ENCODE measurements at regions not wholly inside any gene's neighbourhood (a gene's known extent, or its start where the extent isn't known, plus 50 kb on each side); places are given as distances from the start of the nearest gene placed in this dataset.

DNA sequence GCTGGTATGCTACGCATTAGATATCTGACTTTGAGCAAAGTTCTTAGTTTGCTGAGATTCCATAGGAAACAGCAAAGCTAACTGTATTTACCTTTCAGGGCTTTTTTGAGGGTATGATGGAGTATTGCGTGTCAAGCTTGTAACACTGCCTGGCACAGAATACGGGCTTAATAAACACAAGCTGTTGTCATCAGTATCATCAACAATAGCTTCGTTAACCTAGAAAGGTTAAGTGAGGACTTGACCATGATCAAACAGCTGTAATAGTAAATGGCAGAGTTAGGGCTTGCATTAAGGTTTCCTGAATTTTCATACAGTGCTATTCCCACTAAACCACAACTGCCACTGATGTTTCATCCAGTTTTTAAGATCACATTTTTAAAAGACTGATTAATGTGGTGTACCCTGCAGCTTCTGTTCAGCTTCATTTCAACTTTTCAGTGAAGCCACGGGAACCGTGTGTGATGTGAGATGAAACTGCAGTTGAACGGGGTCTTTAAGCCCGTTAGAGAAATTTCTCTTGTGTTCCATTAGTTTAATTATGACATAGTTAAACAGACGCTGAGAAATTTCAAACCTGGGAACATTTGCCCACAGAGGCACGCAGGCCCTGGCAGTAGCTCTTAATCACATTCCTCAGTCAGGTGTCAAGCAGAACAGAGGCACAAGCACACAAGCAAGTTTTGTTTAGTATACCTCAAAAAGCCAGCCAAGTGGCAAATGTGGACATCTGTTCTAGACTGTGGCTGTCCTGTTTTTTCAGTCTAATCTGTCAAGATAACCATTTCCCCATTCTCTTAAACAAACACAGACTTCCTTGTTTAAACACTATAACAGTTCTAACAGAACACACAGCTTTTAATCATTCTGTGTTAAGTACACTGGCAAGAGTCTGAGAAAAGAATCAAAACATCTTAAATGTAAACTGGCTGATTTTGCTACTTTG, 147.1 kb downstream of the ZNF608 start:
- in situ Hi-C loops (cut with MboI; ENCODE audit: low pct_unique_long_range_greater_than_20kb in 2 of 9, low sequenced_read_pairs in 9 of 9, unreplicated experiment in 9 of 9) = no loop called here
- H3K4me3 ChIP-seq = no peak overlapping the region
- WGBS, 10 experiments = 19 to 81% (median 53%) methylated on average over 3 to 10 of the region's 10 CpGs
- H3K27ac ChIP-seq = no peak overlapping the region
- peaks cover 22 to 23% of the 10 kb centered on the region in 2 donors for H3K4me1 ChIP-seq (replicated peaks in 1 of 2)
- ATAC-seq (replicated peaks in 6 of 8) = peak in 6 of 8 experiments; percentile 67 to 87 (median 71)

DNA sequence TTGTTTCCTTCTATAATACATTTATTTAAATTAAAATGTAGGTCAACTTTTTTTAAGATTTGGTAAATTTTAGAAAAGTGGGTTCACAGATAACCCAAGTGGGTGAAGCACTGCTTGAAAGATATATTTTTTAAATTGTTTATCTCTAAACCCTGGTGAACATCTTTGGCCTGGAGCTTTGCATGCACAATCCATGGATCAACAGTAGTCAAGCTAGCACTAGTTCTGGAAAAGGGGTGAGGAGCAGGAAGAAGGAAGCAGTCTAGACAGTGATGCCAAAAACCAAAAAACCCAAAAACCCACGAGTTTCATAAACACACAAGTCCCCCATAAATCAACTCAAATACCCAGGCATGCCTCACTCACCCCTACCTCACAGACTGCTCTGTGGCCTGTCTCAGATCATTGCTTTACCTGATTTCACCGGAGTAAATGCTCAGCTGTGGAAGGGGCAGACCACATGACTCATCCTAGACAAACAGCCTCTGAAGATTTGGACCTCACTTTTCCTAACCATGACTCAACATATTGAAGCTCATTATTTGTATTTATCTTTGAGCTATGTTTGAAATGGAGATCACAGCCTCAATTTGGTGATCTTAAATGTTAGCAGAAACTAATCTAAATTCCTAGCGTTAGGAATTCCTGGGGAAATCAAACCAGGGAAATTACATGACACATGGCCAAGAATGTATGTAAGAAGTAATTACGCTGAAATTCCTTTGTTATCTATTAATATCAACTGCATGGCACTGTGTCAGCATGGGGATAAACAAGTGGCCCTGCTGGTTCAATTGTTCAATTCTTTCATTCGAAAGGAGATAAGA, 149.6 kb downstream of the ZNF608 start:
- no peak overlapping the region for H3K4me3 ChIP-seq
- no peak overlapping the region for H3K27ac ChIP-seq
- in situ Hi-C loops (cut with MboI; ENCODE audit: low pct_unique_long_range_greater_than_20kb in 2 of 9, low sequenced_read_pairs in 9 of 9, unreplicated experiment in 9 of 9) = no loop called here
- ATAC-seq (replicated peaks in 6 of 8) = peak in 6 of 8 experiments; percentile 5 to 84 (median 76)
- peaks cover 18 to 19% of the 10 kb centered on the region in 2 donors for H3K4me1 ChIP-seq (replicated peaks in 1 of 2)
- WGBS, 10 experiments = 38 to 100% (median 74%) methylated on average over 1 to 5 of the region's 5 CpGs

DNA sequence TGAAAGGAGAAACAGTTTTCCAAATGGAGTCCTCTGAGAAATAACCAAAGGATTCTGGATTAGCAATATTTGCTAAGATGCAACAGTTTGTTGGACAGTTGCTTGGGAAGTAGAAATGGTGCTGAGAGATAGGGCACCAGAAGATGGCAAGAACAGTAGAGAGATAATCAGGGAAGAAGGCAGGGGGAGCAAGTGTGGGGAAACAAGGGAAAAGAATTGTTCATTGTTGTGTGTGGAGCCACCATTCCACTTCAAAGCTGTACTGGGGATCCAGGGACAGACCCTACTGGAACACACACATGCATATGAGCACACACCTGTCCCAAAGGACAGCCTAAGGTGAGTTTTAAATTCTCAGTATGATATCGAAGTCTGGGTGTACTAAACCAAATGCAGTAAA, 152.5 kb downstream of the ZNF608 start:
- ATAC-seq (replicated peaks in 6 of 8) = no peak
- H3K4me1 ChIP-seq (replicated peaks in 1 of 2) = peaks cover 3 to 6% of the 10 kb centered on the region in 2 donors
- H3K27ac ChIP-seq = no peak overlapping the region
- H3K4me3 ChIP-seq = no peak overlapping the region
- 83 to 100% (median 94%) methylated on average over 1 of the region's 1 CpG; no CpG with 5 or more reads in 6 of the 10 experiments for WGBS, 10 experiments
- in situ Hi-C loops (cut with MboI; ENCODE audit: low pct_unique_long_range_greater_than_20kb in 2 of 9, low sequenced_read_pairs in 9 of 9, unreplicated experiment in 9 of 9) = no loop called here

DNA sequence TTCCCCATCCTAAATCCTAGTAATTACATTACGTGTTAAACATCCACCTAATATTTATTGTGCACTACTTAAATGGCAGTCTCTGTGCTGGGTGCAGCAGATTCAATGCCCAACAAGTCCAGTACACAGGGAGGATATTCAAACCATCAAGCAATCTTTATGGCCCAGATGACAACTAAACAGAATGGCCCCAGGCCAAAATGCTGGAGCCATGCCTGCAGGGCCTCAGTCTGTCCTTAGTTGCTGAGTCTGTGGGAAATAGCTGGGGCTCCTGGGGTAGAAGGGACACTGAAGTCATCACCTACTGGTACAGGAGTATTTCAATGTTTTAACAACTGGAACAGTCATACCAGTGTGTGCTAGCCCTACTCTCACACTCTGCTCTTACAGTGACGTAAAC, 153.5 kb downstream of the ZNF608 start:
- H3K27ac ChIP-seq = no peak overlapping the region
- ATAC-seq (replicated peaks in 6 of 8) = peak in 1 of 8 experiments; percentile 23
- in situ Hi-C loops (cut with MboI; ENCODE audit: low pct_unique_long_range_greater_than_20kb in 2 of 9, low sequenced_read_pairs in 9 of 9, unreplicated experiment in 9 of 9) = no loop called here
- H3K4me1 ChIP-seq (replicated peaks in 1 of 2) = peaks cover 3 to 7% of the 10 kb centered on the region in 2 donors
- H3K4me3 ChIP-seq = no peak overlapping the region
- WGBS, 10 experiments = 100% methylated on average over 1 to 2 of the region's 2 CpGs; no CpG with 5 or more reads in 2 of the 10 experiments

DNA sequence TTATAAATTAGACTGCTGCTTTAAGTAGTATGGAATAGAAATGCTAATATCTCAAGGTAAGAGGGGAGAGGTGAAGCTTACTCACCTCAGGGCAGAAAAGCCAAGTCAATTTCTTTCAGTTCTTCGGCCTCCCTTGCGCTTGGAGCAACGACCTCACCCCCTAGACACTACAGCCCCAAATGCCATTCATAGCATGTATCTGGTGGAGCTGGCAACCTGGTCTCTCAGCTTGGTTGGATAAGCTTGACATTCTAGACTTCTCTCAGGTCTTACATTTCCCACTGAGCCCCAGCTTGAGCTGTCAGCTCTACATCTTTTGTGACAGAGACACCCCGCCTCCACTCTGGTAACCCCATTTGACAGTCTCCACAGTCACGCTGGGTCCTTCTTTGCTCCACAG, 154.9 kb downstream of the ZNF608 start:
- peaks cover 6 to 8% of the 10 kb centered on the region in 2 donors for H3K4me1 ChIP-seq (replicated peaks in 1 of 2)
- no peak for ATAC-seq (replicated peaks in 6 of 8)
- in situ Hi-C loops (cut with MboI; ENCODE audit: low pct_unique_long_range_greater_than_20kb in 2 of 9, low sequenced_read_pairs in 9 of 9, unreplicated experiment in 9 of 9) = no loop called here
- WGBS, 10 experiments = 43 to 100% (median 88%) methylated on average over 1 to 5 of the region's 5 CpGs; no CpG with 5 or more reads in 3 of the 10 experiments
- no peak overlapping the region for H3K27ac ChIP-seq
- no peak overlapping the region for H3K4me3 ChIP-seq

DNA sequence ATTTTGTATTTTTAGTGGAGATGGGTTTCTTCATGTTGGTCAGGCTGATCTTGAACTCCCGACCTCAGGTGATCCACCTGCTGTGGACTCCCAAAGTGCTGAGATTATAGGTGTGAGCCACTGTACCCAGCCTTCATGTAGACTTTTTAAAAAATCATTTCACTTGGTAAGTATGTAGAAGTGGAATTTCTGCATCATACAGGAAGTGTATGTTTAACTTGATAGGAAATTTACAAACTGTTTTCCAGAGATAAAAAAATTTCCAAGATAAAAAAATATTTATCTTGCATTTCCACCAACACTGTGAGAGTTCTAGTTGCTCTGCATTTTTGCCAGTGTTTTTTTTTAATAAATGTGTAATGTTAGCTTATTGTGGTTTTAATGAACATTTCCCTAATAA, 155.8 kb downstream of the ZNF608 start:
- 40 to 100% (median 100%) methylated on average over 1 of the region's 1 CpG; no CpG with 5 or more reads in 5 of the 10 experiments for WGBS, 10 experiments
- Histone ChIP-seq H3K4me1 (replicated peaks in 1 of 2) (peaks cover 8 to 9% of the 10 kb centered on the region in 2 donors), H3K27ac (no peak overlapping the region), H3K4me3 (no peak overlapping the region)
- in situ Hi-C loops (cut with MboI; ENCODE audit: low pct_unique_long_range_greater_than_20kb in 2 of 9, low sequenced_read_pairs in 9 of 9, unreplicated experiment in 9 of 9) = no loop called here
- no peak for ATAC-seq (replicated peaks in 6 of 8)

DNA sequence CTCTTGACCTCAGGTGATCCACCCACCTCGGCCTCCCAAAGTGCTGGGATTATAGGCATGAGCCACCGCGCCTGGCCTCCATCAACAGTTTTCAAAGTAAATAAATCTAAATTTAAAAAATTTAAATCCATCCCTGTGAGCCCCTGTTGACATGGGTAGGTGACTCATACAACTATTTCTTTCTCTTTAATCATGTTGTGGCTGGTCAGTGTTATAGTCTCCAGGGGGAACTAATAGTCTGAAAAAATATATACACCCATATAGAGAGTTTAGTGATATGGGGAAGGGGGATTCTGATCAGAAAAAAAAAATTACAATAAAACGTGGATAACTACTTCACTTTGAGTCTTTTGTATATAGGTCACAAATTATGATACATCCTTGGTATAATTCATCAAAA, 159.2 kb downstream of the ZNF608 start:
- Histone ChIP-seq H3K4me3 (no peak overlapping the region), H3K27ac (no peak overlapping the region), H3K4me1 (replicated peaks in 1 of 2) (peaks cover 28 to 29% of the 10 kb centered on the region in 2 donors)
- in situ Hi-C loops (cut with MboI; ENCODE audit: low pct_unique_long_range_greater_than_20kb in 2 of 9, low sequenced_read_pairs in 9 of 9, unreplicated experiment in 9 of 9) = no loop called here
- 60 to 100% (median 81%) methylated on average over 1 to 4 of the region's 4 CpGs for WGBS, 10 experiments
- ATAC-seq (replicated peaks in 6 of 8) = peak in 5 of 8 experiments; percentile 71 to 86 (median 78)

DNA sequence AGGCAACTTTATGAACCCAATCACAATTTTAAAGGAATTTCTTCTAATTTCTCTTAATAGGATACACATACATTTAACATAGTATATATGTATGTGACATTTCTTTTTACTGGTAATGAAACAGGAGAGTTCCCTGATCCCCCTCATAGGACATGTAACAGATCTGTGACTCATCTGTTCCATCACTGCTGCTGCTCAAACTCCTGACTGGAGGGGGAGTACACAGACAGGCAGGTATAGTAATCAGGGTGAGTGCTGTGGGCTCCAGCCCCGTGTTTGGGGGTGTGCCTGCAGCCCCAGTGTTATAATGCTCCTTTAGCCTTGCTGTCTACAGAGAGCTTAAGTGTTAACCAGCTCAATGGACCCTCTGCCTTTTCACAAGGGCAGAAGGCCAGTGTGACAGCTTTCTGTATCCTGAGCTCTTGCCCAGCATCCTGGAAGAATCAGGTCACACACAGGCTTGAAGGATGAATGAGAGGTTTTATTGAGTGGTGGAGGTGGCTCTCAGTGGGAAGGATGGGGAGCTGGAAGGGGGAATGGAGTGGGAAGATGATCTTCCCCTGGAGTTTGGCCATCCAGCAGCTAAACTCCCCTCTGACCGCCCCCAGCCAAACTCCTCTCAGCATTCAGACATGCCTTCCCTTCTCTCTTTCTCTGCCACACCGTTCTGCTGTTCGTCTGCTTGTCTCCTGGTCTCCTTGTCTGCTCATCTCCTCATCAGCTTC, 161.3 kb downstream of the ZNF608 start:
- Histone ChIP-seq H3K4me1 (replicated peaks in 1 of 2) (peaks cover 45 to 46% of the 10 kb centered on the region in 2 donors), H3K4me3 (no peak overlapping the region), H3K27ac (no peak overlapping the region)
- no peak for ATAC-seq (replicated peaks in 6 of 8)
- WGBS, 10 experiments = 33 to 100% (median 80%) methylated on average over 1 to 2 of the region's 4 CpGs; no CpG with 5 or more reads in 3 of the 10 experiments
- in situ Hi-C loops (cut with MboI; ENCODE audit: low pct_unique_long_range_greater_than_20kb in 2 of 9, low sequenced_read_pairs in 9 of 9, unreplicated experiment in 9 of 9) = no loop called here

DNA sequence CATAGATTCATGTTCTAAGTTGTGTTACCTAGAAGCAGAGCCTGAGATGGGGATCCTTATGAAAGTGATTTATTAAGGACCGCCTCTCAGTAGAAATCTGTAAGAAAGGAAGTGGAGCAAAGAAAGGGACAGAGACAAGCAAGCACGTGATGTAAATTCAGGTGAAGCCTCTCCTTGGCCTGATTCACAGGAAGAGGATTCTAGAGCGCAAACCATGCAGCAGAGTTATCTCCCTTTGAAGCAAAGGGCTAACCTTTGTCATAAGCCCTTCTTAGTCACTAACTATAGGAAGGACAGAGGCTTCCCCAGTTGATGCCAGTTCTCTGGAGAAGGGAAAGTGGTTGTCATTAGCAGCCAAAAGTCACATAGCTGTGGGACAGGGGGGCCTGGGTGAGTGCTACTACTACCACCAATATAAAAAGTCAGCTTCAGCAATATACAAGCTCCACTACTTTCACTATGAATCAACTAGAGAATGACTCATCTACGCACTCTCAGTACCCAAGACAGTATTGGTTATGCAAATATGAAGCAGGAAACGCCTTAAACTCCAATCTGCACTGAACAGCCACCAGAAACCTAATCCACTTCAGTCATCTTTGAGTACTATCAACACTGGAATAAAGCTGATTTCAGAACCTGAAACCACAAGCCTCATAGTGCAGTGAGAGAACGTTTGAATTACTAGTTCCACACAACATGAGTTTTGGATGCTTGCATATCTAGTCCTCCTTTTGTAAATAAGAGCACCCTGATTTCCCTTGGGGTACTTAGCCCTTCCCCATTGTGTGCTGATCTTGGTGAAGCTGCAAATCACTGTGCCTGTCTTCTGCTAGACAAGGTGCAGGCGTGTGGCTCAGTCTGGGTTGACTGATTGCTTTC, 162.7 kb downstream of the ZNF608 start:
- in situ Hi-C loops (cut with MboI; ENCODE audit: low pct_unique_long_range_greater_than_20kb in 2 of 9, low sequenced_read_pairs in 9 of 9, unreplicated experiment in 9 of 9) = no loop called here
- Histone ChIP-seq H3K4me3 (no peak overlapping the region), H3K27ac (no peak overlapping the region), H3K4me1 (replicated peaks in 1 of 2) (peaks cover 45 to 46% of the 10 kb centered on the region in 2 donors)
- peak; percentile 30 to 100 (median 70) for ATAC-seq (replicated peaks in 6 of 8)
- 17 to 90% (median 61%) methylated on average over 1 to 6 of the region's 7 CpGs for WGBS, 10 experiments

DNA sequence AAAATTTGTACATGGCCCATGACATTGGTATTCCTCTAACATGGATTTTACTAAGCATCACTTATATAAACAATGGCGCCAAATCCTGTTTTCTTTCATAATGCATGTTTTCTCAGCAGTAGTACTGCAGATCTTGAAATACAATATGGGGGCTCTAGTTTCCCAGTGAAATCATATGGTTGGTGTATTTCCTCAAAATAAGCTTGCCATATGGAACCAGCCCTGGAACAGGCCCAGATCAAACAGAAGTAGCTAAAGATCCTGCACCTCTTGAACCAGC, 163.9 kb downstream of the ZNF608 start:
- 67 to 100% (median 87%) methylated on average over 1 of the region's 1 CpG; no CpG with 5 or more reads in 4 of the 10 experiments for WGBS, 10 experiments

DNA sequence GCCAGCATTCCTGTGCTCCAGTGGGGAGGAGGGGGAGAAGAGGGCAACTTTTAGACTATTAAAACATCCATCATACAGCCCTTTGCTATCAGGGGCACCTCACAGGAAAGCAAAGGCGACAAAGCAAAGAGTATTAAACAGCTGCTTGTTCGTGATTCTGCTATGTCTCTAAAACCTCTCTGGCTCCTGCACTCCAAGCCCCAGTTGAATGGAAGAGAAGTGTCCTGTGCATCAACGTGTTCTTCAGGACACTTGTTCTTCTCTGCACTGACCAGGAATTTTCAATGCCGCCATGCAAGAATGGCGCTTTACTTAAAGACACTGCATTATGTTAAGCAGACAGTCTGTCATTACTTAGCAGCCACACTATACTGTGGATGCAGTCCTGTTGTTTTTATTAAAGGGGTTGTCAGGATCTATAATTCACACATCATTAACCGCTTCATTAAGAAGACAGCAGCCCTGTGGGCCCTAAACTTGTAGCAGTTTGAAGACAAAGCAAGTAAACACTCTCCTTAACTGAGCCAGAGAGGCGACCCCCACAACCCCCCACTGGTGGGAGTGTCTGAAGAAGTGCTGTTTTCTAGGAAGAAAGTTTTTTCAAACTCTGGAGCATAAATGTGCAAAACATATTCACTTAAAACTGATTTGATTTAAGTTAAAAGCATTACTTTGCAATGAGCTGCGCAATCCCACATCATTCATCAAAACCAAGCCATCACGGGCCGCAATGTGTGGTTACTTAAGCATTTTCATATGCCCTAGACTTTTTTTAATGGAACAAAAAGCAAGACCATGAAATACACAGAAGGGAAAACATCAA, 164.5 kb downstream of the ZNF608 start:
- in situ Hi-C loops (cut with MboI; ENCODE audit: low pct_unique_long_range_greater_than_20kb in 2 of 9, low sequenced_read_pairs in 9 of 9, unreplicated experiment in 9 of 9) = no loop called here
- 13 to 88% (median 34%) methylated on average over 2 to 8 of the region's 10 CpGs for WGBS, 10 experiments
- Histone ChIP-seq H3K4me1 (replicated peaks in 1 of 2) (peaks cover 40 to 46% of the 10 kb centered on the region in 2 donors), H3K27ac (peak overlapping the region; percentile 1 to 27), H3K4me3 (no peak overlapping the region)
- ATAC-seq (replicated peaks in 6 of 8) = peak in 5 of 8 experiments; percentile 26 to 52 (median 52)

More for the DNA sequence above, 163.9 kb downstream of the ZNF608 start:
- Histone ChIP-seq H3K27ac (no peak overlapping the region), H3K4me3 (no peak overlapping the region), H3K4me1 (replicated peaks in 1 of 2) (peaks cover 39 to 46% of the 10 kb centered on the region in 2 donors)
- in situ Hi-C loops (cut with MboI; ENCODE audit: low pct_unique_long_range_greater_than_20kb in 2 of 9, low sequenced_read_pairs in 9 of 9, unreplicated experiment in 9 of 9) = no loop called here
- ATAC-seq (replicated peaks in 6 of 8) = no peak

Measured in motor neuron (in vitro differentiated cells).